ENCODE measurements at regions not wholly inside any gene's neighbourhood (a gene's known extent, or its start where the extent isn't known, plus 50 kb on each side); places are given as distances from the start of the nearest gene placed in this dataset.
"Not testable (repeated sequence)": the region's sequence is repeated elsewhere in the genome, so short reads cannot be mapped to it uniquely, and the experiment has no call there.

DNA sequence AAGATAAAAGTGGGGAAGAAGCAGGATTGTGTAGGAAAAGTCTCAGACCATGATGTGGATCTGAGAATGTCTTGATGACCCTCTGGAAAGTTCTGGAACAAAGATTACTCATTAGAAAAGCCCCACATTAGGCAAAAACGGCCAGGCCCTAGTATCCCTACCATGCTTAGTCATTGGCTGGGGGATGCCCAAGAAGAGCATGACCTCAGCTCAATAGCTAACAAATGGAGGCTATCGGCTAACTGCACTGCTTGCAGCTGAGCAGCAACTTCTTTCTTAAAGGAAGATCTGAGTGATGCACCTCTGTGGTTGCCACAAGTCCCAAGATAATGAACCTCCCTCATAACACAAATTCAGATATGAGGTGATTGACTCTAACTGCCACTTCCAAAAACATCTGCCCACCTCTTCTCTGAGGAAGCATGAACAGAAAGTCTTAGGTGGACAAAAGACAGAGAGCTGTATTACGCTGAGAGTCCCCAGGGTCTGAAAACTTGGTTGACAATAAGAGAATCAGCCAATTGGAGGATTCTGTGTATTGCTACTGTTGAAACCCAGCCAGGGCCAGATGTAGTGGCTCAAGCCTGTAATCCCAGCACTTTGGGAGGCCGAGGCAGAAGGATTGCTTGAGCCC, 64.6 kb upstream of the AK4 start:
- Histone ChIP-seq H3K18ac (ENCODE audit: low read length) (no peak overlapping the region), H3K4me2 (ENCODE audit: insufficient read depth, low read length, poor library complexity, severe bottlenecking) (no peak overlapping the region), H2BK15ac (ENCODE audit: low read length) (no peak overlapping the region), H3K36me3 (replicated peaks in 1 of 2; ENCODE audit: control insufficient read depth in 2 of 2, insufficient read depth in 2 of 2, low read length in 2 of 2) (no peaks in the 10 kb centered on the region), H3K9me3 (replicated peaks in 1 of 2; ENCODE audit: control insufficient read depth in 2 of 2, insufficient read depth in 1 of 2, low read depth in 1 of 2, low read length in 2 of 2) (no peaks in the 10 kb centered on the region), H3K79me1 (ENCODE audit: low read depth, low read length) (no peaks in the 10 kb centered on the region), H3K27ac (replicated peaks; ENCODE audit: low read length) (no peak overlapping the region), H2AFZ (ENCODE audit: low read length) (no peak overlapping the region), H4K91ac (ENCODE audit: low read depth, low read length, poor library complexity) (no peak overlapping the region), H3K9ac (ENCODE audit: low read depth, low read length, poor library complexity) (no peak overlapping the region), H3K23ac (ENCODE audit: low read depth, low read length, poor library complexity) (no peak overlapping the region), H4K8ac (ENCODE audit: low read depth, low read length) (no peak overlapping the region), H2AK5ac (ENCODE audit: low read depth, low read length) (no peak overlapping the region), H2BK12ac (ENCODE audit: low read length) (no peak overlapping the region), H3K27me3 (ENCODE audit: control insufficient read depth in 3 of 3, insufficient read depth in 3 of 3, low read depth in 1 of 3, low read length in 3 of 3) (no peaks in the 10 kb centered on the region), H3K14ac (ENCODE audit: low read length) (no peak overlapping the region), H3K4me1 (ENCODE audit: control insufficient read depth in 2 of 2, insufficient read depth in 1 of 2, low read depth in 1 of 2, low read length in 2 of 2) (no peaks in the 10 kb centered on the region), H2BK120ac (ENCODE audit: low read depth, low read length) (no peak overlapping the region), H3K4ac (ENCODE audit: low read length) (no peak overlapping the region), H3K4me3 (ENCODE audit: low read length in 2 of 2) (no peak overlapping the region), H2BK5ac (ENCODE audit: low read length) (no peak overlapping the region)
- WGBS, 2 donors (ENCODE audit: extremely low coverage in 2 of 2, insufficient read length in 2 of 2, insufficient replicate concordance in 1 of 2), result no CpG with 5 or more reads among the region's 4 CpGs
- DNase-seq (ENCODE audit: low spot score), result no peak

DNA sequence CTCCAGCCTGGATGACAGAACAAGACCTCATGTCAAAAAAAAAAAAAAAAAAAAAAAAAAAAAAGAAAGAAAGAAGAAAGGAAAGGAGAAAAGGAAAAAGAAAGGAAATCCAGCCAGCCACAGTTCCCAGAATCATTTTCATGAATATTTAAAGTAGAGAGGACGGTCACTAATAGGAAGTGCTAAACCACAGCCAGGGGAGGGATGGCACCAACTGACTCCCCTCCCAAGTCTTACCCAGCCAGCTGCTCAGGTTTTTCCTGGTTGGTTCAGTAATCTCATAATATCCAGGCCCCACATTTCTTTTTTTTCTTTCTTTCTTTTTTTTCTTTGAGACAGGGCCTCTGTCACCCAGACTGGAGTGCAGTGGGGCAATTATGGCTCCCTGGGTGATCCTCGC, 63.9 kb upstream of the AK4 start:
- H3K27ac ChIP-seq (replicated peaks; ENCODE audit: low read length), result no peak overlapping the region
- no peak overlapping the region for H4K8ac ChIP-seq (ENCODE audit: low read depth, low read length)
- no peak overlapping the region for H2BK5ac ChIP-seq (ENCODE audit: low read length)
- no peak overlapping the region for H2BK15ac ChIP-seq (ENCODE audit: low read length)
- no peak overlapping the region for H2AK5ac ChIP-seq (ENCODE audit: low read depth, low read length)
- no peaks in the 10 kb centered on the region for H3K4me1 ChIP-seq (ENCODE audit: control insufficient read depth in 2 of 2, insufficient read depth in 1 of 2, low read depth in 1 of 2, low read length in 2 of 2)
- H3K9me3 ChIP-seq (replicated peaks in 1 of 2; ENCODE audit: control insufficient read depth in 2 of 2, insufficient read depth in 1 of 2, low read depth in 1 of 2, low read length in 2 of 2), result no peaks in the 10 kb centered on the region
- no peak overlapping the region for H4K91ac ChIP-seq (ENCODE audit: low read depth, low read length, poor library complexity)
- H3K23ac ChIP-seq (ENCODE audit: low read depth, low read length, poor library complexity), result no peak overlapping the region
- no peak overlapping the region for H3K4me2 ChIP-seq (ENCODE audit: insufficient read depth, low read length, poor library complexity, severe bottlenecking)
- no peak overlapping the region for H3K4me3 ChIP-seq (ENCODE audit: low read length in 2 of 2)
- H2BK120ac ChIP-seq (ENCODE audit: low read depth, low read length), result no peak overlapping the region
- no peak overlapping the region for H3K9ac ChIP-seq (ENCODE audit: low read depth, low read length, poor library complexity)
- no peaks in the 10 kb centered on the region for H3K36me3 ChIP-seq (replicated peaks in 1 of 2; ENCODE audit: control insufficient read depth in 2 of 2, insufficient read depth in 2 of 2, low read length in 2 of 2)
- no peak overlapping the region for H3K18ac ChIP-seq (ENCODE audit: low read length)
- no CpG with 5 or more reads among the region's 2 CpGs for WGBS, 2 donors (ENCODE audit: extremely low coverage in 2 of 2, insufficient read length in 2 of 2, insufficient replicate concordance in 1 of 2)
- H2BK12ac ChIP-seq (ENCODE audit: low read length), result no peak overlapping the region
- no peak overlapping the region for H3K14ac ChIP-seq (ENCODE audit: low read length)
- no peak for DNase-seq (ENCODE audit: low spot score)
- H3K27me3 ChIP-seq (ENCODE audit: control insufficient read depth in 3 of 3, insufficient read depth in 3 of 3, low read depth in 1 of 3, low read length in 3 of 3), result no peaks in the 10 kb centered on the region
- no peak overlapping the region for H3K4ac ChIP-seq (ENCODE audit: low read length)
- no peak overlapping the region for H2AFZ ChIP-seq (ENCODE audit: low read length)
- H3K79me1 ChIP-seq (ENCODE audit: low read depth, low read length), result no peaks in the 10 kb centered on the region

DNA sequence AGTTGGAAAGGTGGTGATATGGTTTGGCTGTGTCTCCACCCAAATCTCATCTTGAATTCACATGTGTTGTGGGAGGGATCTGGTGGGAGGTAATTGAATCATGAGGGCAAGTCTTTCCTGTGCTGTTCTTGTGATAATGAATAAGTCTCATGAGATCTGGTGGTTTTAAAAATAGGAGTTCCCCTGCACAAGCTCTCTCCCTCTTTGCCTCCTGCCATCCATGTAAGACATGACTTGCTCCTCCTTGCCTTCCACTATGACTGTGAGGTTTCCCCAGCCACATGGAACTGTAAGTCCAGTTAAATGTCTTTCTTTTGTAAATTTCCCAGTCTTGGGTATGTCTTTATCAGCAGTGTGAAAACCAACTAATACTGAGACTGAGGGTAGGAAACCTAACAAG, 60.5 kb upstream of the AK4 start:
- not testable (repeated sequence) for H3K4ac ChIP-seq (ENCODE audit: low read length); H2AFZ ChIP-seq (ENCODE audit: low read length); H3K79me1 ChIP-seq (ENCODE audit: low read depth, low read length); H3K14ac ChIP-seq (ENCODE audit: low read length); H3K18ac ChIP-seq (ENCODE audit: low read length); H3K27ac ChIP-seq (replicated peaks; ENCODE audit: low read length); H3K4me2 ChIP-seq (ENCODE audit: insufficient read depth, low read length, poor library complexity, severe bottlenecking); H2BK5ac ChIP-seq (ENCODE audit: low read length); H3K9me3 ChIP-seq (replicated peaks in 1 of 2; ENCODE audit: control insufficient read depth in 2 of 2, insufficient read depth in 1 of 2, low read depth in 1 of 2, low read length in 2 of 2); H3K27me3 ChIP-seq (ENCODE audit: control insufficient read depth in 3 of 3, insufficient read depth in 3 of 3, low read depth in 1 of 3, low read length in 3 of 3); H4K91ac ChIP-seq (ENCODE audit: low read depth, low read length, poor library complexity); H4K8ac ChIP-seq (ENCODE audit: low read depth, low read length); H3K36me3 ChIP-seq (replicated peaks in 1 of 2; ENCODE audit: control insufficient read depth in 2 of 2, insufficient read depth in 2 of 2, low read length in 2 of 2); H2BK120ac ChIP-seq (ENCODE audit: low read depth, low read length); H3K4me3 ChIP-seq (ENCODE audit: low read length in 2 of 2); H2BK12ac ChIP-seq (ENCODE audit: low read length); H3K4me1 ChIP-seq (ENCODE audit: control insufficient read depth in 2 of 2, insufficient read depth in 1 of 2, low read depth in 1 of 2, low read length in 2 of 2); DNase-seq (ENCODE audit: low spot score); H3K9ac ChIP-seq (ENCODE audit: low read depth, low read length, poor library complexity); H2AK5ac ChIP-seq (ENCODE audit: low read depth, low read length); H2BK15ac ChIP-seq (ENCODE audit: low read length); H3K23ac ChIP-seq (ENCODE audit: low read depth, low read length, poor library complexity)

DNA sequence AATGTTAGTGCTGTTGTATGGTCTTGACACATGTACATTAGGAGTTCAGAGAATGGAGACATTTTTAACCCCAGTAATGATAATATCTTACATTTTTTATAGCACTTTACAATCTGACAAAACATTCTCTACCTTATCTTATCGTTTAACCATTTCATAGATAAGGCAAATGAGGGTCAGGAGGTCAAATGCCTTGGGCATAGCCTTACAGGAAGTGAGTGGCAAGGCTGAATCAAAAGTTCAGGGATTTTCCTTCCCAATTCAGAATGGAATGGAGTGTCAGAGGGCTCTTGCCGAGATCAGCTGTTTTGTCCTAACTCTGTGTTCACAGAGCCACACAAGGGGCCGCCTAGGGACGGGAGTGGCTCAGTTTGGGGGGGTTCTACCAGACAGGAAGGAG, 57.6 kb upstream of the AK4 start:
- H3K79me1 ChIP-seq (ENCODE audit: low read depth, low read length), result no peaks in the 10 kb centered on the region
- no peak overlapping the region for H3K27ac ChIP-seq (replicated peaks; ENCODE audit: low read length)
- H2BK120ac ChIP-seq (ENCODE audit: low read depth, low read length), result no peak overlapping the region
- H3K9me3 ChIP-seq (replicated peaks in 1 of 2; ENCODE audit: control insufficient read depth in 2 of 2, insufficient read depth in 1 of 2, low read depth in 1 of 2, low read length in 2 of 2), result no peaks in the 10 kb centered on the region
- no peak overlapping the region for H3K4me3 ChIP-seq (ENCODE audit: low read length in 2 of 2)
- WGBS, 2 donors (ENCODE audit: extremely low coverage in 2 of 2, insufficient read length in 2 of 2, insufficient replicate concordance in 1 of 2), result no CpG with 5 or more reads among the region's 4 CpGs
- no peak overlapping the region for H2AK5ac ChIP-seq (ENCODE audit: low read depth, low read length)
- no peaks in the 10 kb centered on the region for H3K36me3 ChIP-seq (replicated peaks in 1 of 2; ENCODE audit: control insufficient read depth in 2 of 2, insufficient read depth in 2 of 2, low read length in 2 of 2)
- no peak overlapping the region for H3K23ac ChIP-seq (ENCODE audit: low read depth, low read length, poor library complexity)
- no peak overlapping the region for H3K14ac ChIP-seq (ENCODE audit: low read length)
- H2BK5ac ChIP-seq (ENCODE audit: low read length), result no peak overlapping the region
- H2AFZ ChIP-seq (ENCODE audit: low read length), result peak overlapping the region; percentile 31
- H3K27me3 ChIP-seq (ENCODE audit: control insufficient read depth in 3 of 3, insufficient read depth in 3 of 3, low read depth in 1 of 3, low read length in 3 of 3), result no peaks in the 10 kb centered on the region
- no peak overlapping the region for H3K4me2 ChIP-seq (ENCODE audit: insufficient read depth, low read length, poor library complexity, severe bottlenecking)
- H3K4me1 ChIP-seq (ENCODE audit: control insufficient read depth in 2 of 2, insufficient read depth in 1 of 2, low read depth in 1 of 2, low read length in 2 of 2), result no peaks in the 10 kb centered on the region
- H3K18ac ChIP-seq (ENCODE audit: low read length), result no peak overlapping the region
- H3K4ac ChIP-seq (ENCODE audit: low read length), result no peak overlapping the region
- H4K91ac ChIP-seq (ENCODE audit: low read depth, low read length, poor library complexity), result no peak overlapping the region
- H2BK12ac ChIP-seq (ENCODE audit: low read length), result no peak overlapping the region
- no peak overlapping the region for H4K8ac ChIP-seq (ENCODE audit: low read depth, low read length)
- no peak overlapping the region for H3K9ac ChIP-seq (ENCODE audit: low read depth, low read length, poor library complexity)
- H2BK15ac ChIP-seq (ENCODE audit: low read length), result no peak overlapping the region
- no peak for DNase-seq (ENCODE audit: low spot score)
